RPMI7951 (cell line): ENCODE measurements at regions not wholly inside any gene's neighbourhood (a gene's known extent, or its start where the extent isn't known, plus 50 kb on each side); places are given as distances from the start of the nearest gene placed in this dataset.
"Not testable (repeated sequence)": the region's sequence is repeated elsewhere in the genome, so short reads cannot be mapped to it uniquely, and the experiment has no call there.

ENCODE experiments used
- DNase-seq: peaks from one replicate; pipeline ENCODE4 v3.0.0-alpha.2; 2012; ENCODE audit warnings: low read depth

DNA sequence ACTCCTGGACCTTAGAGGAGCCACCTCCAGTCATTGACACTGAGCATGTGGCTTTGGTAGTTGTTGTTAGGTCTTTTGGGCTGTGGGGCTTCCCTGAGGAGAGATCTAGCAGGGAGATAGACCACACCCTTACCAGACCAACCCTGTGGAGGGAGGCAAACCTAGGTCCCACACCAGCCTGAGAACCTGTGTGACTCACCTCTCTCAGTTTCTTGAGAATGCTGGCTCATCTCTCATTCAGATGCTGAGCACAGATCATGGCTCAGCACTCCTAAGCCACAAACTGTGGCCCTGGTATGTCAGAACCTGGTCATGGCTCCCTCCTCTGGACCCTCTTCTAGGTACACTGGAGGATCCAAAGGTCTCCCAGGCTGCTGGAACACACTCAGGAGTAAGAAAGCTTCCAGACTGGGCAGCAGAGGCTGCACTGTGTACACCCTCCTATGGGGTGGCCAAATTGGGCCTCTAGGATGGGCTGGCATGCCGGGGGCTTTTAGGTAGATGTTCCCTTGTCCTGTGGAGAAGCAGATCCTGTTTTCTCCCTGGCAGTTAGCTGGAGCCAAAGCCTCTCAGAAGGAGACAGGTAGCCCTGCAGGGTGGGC lies 1294.5 kb downstream of the KHDRBS2 start:
- DNase-seq, result no peak

DNA sequence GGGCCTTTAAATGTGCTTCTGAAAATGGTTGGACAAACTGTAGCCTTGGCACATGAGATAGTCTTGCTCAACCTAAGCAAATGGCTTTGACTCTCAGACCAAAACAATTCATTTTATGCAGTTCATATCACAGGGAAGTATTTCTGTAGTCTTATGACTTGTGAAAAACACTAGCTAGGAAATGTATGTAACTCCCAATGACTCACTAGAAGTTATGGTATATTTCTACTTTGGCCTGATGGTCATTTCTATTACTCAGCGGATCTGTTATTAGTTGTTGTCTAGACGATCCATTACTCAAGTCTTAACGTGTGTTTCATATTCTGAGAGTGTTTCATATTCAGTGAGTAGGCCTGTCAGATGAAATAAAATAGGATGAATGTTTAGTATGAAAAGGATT lies 1333.5 kb downstream of the KHDRBS2 start:
- DNase-seq, result no peak

DNA sequence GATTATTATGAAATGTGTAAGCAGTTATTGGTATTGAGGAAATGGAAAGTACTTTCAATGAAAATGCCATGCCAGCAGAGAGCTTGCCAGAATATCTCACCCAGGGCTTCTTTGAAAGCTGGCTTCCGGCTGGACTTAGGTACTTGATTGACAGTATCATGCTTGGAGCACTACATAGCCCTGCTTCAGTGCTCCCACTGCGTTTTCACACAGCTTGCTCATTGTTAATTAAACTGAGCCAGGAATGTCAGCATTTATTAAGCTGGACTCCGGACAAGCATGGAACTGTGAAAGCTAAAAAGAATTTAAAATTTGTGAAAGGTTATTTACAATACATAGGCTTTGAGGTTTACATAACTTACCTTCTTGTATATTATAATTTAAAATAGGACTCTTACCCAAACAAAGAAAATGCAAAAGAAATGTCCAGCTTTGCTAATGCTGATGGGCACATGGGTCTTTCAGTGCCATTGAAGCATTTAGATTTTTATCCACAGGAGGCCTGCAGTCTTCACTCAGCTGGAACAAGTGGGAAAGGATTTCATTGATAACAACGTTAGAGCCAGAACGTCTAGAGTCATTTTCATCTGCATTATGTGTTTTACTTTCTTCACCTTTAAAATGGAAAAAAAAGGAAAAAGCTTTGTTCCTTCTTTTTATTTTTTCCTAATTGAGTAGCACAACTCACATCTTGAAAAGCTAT lies 1335.7 kb downstream of the KHDRBS2 start:
- not testable (repeated sequence) for DNase-seq

DNA sequence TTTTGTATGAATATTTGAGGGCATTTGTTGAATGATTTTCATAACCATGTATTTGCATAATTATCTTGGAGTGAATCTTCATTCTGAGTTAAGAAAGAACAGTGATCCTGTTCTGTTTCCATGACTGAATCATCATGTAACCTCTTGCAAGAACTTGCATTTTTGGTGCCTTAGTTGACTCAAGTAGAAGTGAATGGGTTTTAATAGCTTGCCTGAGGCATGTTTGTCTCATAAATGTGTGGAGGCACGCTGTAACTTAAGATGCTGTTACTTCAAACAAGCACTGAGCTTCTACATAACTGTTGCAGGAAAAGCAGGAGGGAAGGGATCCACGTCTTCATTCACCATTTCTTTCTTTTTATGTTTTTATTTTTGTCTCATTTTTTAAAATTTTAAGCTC lies 1338.6 kb downstream of the KHDRBS2 start:
- peak; percentile 8 for DNase-seq

DNA sequence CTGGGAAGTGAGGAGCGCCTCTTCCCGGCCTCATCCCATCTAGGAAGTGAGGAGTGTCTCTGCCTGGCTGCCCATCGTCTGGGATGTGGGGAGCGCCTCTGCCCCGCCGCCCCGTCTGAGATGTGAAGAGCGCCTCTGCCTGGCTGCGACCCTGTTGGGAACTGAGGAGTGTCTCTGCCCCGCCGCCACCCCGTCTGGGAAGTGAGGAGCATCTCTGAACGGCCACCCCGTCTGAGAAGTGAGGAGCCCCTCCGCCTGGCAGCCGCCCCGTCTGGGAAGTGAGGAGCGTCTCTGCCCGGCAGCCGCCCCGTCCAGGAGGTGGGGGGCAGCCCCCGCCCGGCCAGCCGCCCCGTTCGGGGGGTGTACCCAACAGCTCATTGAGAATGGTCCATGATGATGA lies 1341.2 kb downstream of the KHDRBS2 start:
- DNase-seq, result not testable (repeated sequence)

DNA sequence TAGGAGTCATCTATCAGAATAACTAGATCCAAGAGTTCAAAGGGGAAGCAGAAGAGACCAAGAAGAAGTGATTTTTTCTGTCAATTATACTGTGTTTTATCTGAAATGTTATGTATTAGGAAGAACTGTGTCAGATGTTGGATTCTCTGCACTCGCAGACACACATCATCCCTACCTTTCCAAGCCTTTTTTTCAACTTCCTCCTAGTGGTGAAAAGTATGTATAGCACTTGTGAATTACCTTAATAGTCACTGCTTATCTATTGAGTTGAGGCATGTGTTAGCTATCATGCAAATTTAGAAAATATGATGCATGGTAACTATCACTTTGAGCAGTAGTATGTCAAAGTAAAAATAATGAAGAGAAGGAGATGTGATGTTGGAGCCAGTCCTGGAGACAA lies 1350.1 kb downstream of the KHDRBS2 start:
- not testable (repeated sequence) for DNase-seq

DNA sequence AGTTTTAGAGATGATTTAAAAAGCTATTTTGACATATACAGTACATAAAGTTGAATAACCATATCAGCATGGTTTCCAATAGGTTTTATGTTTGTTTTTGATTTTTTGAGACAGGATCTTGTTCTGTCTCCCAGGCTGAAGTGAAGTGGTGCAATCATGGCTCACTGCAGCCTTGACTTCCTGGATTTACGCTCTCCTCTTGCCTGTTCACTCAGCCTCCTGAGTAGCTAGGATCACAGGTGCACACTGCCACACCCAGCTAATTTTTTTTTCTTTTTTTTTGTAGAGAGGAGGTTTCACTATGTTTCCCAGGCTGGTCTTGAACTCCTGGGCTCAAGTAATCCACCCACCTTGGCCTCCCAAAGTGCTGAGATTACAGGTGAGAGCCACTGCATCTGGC lies 1366.4 kb downstream of the KHDRBS2 start:
- not testable (repeated sequence) for DNase-seq

DNA sequence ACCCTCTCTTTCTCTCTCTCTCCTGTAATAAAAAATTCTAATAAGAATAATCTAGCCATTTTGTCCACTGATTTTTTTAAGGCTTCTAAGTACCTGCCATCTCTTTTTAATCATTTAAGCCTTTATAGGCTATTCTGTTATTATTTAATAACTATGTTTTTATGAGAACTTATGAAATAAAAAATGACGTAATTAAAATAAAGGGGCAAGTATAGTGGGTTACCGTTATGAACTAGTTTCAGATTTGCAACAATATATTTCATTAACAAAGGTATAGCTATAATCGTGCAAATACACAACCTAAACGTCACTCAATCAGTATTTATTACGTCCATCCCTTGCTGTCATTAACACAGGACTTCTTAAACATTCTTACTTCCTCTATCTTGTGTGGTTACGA lies 1382.2 kb downstream of the KHDRBS2 start:
- not testable (repeated sequence) for DNase-seq

DNA sequence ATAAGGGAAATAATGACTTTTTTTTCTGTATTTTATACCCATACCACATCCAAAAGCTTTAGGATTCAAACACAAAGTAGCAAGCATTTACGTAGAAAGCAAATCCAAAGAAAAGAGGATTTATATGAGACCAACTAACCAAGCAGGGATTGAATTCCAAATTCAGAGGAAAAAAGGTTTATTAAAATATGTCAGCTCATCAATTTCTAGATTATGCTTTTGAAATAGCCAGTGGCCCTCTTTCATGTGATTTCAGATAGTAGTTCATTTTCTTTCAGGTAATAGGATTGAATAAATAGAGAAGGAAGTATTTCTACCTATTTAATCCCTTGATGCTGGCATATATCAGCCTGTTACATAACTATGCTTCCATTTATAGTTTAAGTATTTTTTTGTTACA lies 1392.7 kb downstream of the KHDRBS2 start:
- DNase-seq, result not testable (repeated sequence)

DNA sequence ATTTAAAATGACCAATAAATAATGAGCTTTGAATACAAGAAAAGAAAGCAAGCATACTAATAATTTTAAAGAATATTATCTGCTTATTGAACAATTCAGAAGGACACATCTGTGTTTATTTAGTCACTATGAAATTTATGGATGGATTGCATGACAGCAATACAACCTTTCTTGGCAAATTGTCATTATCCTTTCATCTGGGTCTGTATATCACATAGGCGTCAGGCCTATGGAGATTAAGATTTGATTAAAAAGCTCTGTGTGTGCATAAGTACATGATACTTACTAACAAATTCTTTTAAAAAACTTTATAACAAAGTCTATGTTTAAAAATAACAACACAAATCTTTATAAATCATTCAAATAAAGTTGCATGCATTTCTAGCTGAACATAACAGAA lies 1394.4 kb downstream of the KHDRBS2 start:
- DNase-seq, result no peak

DNA sequence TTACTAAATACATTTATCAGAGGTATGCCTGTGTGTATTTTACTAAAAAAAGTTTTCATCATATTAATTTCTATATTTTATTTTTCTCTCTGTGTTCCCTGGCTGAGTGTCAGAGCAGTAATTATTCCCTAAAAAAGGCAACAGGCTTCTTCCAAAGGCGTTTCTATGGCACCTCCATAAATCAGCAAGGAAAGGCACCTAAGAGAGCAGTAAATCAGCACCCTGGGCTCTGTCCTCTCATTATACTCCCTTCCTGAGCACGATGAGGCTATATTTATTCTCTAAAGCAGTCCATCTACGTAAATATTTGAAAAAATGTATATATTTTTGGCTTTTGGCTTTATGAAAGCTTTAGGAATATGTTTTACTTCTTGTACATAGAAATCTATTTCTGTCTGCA lies 1408.6 kb downstream of the KHDRBS2 start:
- DNase-seq, result not testable (repeated sequence)

DNA sequence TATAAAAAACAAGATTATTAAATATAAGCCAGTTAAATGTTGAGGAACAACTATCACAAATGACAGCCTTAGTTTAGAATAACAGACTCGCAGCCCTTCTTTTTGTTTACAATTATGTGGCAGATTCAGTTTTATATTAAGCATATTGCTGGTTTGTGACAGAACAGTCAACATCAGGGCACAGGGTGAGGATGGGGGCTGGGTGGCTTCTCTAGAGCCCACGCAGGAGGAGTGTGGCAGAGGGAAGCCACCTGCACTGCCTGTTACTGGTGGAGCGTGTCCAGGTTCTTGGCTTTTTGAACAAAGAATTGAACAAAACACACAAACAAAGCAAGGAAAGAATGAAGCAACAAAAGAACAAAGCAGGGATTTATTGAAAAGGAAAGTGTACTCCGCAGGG lies 1415.2 kb downstream of the KHDRBS2 start:
- DNase-seq, result not testable (repeated sequence)

DNA sequence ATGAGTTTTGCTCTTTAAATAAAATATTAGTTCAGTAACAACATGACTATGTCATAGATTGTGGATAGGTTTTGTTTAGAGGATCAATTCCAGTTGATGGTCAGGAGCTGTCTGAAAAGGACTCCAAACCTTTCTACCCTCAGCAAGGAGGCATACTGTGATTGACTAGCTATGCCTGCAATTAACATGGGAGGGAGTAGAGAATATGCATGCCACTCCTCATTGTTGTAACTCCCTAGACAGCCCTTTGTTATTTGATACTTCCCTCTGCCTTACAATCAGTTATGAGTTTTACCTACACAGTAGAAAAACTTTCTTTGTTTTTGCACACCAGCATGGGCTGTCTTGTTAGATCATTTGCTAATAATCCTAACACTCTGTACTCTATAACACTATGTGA lies 1418.5 kb downstream of the KHDRBS2 start:
- no peak for DNase-seq

DNA sequence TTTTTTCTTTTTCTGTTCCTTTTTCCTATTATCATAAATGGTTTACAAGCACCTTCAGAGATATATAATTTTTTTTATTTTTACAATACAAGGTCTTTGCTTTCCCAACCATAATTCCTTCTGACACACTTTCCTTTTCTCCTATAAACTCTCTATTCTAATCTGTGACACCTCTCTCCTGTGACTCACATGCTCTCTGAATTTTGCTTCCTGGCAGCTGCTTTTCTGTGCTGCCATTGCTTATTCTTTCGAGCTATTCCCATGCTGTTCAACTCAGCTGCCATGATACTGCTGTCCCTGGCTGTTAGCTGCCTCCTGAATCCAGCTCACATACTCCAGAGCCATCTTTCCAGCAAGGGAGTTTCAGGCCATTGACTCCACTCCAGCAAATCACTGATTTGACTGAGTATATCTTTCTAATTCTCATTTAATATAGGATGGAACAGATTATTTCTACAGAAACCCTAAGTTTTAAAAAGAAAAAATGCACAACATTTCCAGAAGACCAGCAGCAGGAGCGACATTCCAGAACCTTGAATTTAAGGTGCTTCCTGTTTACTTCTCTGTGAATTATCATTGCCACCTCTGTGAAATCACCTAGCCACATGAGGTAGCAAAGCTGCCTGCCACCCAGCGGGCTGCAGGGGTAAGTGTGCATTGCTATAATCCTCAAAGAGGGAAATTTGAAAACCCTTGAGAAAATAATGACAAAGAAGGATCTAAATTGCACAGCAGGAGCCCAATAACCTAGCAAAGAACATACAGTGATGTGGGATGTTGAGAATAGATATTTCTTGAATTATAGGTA lies 1442.6 kb downstream of the KHDRBS2 start:
- not testable (repeated sequence) for DNase-seq

DNA sequence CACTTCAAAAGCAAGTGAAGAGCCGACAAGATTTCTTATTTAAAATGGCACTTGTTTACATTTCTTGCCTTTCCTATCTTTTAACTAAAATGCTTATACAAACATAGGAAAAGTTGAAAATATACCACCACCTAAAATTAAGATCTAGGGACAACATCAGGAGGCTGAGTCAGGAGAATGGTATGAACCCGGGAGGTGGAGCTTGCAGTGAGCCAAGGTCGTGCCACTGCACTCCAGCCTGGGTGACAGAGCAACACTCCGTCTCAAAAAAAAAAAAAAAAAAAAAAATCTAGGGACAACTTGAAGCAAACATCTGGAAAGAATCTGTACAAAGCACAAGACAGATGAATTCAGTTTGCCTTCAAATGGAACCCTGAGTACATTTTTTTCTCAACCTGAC lies 1455.3 kb downstream of the KHDRBS2 start:
- not testable (repeated sequence) for DNase-seq

DNA sequence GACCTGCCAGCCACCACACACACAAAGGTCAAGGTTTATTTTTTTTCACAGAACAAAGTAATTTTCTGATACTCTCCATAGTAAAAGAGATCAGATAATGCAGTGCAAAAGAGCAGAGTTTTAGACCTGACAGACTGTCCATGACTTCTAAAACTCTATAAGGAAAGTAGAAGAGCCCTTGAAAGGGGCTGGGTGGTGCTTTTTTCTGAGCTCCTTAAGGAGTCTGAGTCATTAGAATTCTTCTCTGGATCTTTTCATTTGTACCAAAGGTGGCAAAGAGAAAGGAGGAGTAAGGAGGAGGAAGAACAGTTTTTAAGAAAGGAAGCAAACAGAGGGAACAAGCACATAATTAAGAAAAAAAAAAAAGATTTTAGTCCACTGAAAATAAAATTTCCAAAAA lies 1463.4 kb downstream of the KHDRBS2 start:
- DNase-seq, result not testable (repeated sequence)

DNA sequence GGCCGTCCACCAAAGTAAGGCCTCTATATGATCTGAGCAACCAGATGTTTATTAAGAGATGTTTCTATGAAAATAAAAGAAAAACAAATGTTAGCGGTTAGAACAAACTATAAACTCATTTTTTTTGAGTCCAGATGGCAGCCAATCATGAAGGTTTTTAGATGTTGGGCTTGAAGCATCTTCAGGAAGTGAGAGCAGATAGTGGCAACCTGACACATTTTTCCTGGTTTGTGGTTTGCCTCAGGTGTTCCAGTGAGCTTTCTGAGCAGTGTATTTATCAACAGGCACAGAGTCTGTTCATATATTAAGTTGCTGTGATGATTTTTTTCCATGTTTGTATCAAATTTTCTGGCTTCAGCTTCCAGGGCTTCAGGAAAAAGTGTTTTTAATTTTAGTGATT lies 1468.0 kb downstream of the KHDRBS2 start:
- DNase-seq, result not testable (repeated sequence)

DNA sequence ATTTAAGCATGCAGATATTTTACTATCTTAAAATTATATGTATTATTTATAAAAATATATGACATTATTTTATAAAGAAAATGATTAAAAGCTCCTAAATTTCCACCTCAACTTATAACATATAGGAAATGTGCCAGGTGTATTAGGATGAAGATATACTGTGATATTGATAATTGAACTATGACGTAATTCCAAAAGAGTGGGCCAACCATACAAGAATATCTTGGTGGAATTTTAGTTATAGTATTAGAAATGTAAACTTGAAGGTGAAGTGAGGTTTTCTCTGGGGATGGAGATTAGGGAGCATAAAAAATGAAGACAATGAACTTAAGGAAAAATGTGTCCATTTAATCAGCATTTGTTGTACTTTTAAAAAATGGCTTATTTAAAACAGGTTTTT lies 1471.2 kb downstream of the KHDRBS2 start:
- not testable (repeated sequence) for DNase-seq

DNA sequence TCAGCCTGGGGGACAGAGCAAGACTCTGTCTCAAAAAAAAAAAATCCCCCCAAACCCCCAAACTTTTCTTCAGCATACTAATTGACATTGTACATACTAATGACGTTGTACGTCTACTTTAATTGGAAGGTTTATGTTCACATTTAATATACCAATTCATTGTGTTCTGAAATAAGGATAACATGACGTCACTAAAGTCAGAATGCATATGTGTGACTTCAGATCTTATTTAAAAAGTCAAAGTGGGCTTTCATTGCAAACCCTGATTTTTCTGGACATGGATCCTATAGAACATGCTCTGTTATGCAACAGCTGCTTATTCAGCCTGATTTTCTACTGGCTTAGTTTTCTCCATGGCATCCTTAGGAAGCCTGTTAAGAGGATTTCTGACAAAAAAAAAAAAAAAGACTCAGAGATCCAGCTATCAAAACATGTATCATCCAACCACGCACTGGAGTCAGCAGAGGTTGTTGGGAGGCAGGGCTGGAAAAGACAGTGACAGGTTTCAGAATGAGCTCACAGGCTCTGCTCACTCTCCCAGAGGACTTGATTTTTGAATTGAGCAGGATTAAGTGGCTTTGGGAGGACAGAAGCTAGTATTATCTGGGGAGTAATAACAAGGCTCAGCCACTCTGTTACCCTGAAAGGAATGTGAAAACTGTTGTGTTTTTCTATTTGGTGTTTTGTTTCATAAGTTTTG lies 1472.0 kb downstream of the KHDRBS2 start:
- not testable (repeated sequence) for DNase-seq

DNA sequence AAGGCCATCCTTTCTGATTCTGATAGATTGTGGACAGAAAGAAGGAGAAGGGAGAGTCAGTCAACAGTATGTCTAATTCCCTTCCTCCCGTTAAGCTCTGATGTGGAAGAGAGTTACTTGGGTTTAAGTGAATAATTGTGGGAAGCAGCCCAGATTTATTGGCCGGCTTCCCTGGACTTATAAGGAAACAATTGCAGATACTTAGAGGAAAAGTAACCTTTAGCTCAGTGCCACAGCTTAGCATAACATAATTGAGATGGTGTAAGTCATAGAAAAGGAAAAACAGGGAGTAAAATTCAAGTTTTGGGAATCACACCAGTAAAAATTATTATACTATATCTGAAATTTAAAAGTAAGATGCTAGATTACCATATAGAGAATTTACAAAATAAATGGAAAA lies 1475.8 kb downstream of the KHDRBS2 start:
- DNase-seq, result not testable (repeated sequence)

DNA sequence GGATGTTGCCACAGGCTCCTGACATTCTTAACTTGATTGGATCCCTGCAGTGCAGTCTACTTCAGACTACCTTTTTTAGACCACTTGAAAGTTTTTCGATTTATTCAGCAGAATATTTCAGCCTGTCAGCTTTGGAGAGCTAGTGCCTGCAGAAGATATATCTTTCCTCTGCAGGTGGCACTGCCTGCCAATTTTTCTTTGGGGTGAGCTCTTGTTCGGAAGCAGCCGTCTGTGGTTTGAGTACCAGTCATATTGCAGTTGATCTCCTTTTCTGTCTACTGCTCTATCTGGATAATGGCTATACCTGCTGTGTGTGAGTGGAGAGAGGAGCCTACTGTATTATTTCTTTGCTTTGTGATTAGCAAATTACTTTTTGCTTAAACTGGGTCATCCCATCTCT lies 1486.9 kb downstream of the KHDRBS2 start:
- DNase-seq, result not testable (repeated sequence)

DNA sequence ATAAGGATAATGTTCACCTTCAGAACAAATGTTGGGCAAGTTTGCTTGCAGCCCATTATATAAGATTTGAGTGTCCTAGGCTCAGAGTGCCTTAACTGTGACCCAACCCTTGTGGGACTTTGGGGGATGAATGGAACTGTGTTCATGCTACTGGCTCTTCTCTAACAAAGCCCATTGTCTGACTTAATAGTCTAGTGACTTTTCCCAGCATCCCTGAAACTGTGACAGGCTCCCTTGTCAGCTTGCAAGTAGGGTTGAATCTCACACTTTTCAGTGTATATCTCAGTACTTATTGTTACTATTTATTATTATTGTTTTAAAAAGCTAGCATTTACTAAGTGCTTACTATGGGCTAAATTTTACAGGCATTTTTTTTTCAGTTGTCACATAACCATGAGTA lies 1488.2 kb downstream of the KHDRBS2 start:
- not testable (repeated sequence) for DNase-seq
